ENCODE measurements at regions not wholly inside any gene's neighbourhood (a gene's known extent, or its start where the extent isn't known, plus 50 kb on each side); places are given as distances from the start of the nearest gene placed in this dataset.
"Not testable (repeated sequence)": the region's sequence is repeated elsewhere in the genome, so short reads cannot be mapped to it uniquely, and the experiment has no call there.

DNA sequence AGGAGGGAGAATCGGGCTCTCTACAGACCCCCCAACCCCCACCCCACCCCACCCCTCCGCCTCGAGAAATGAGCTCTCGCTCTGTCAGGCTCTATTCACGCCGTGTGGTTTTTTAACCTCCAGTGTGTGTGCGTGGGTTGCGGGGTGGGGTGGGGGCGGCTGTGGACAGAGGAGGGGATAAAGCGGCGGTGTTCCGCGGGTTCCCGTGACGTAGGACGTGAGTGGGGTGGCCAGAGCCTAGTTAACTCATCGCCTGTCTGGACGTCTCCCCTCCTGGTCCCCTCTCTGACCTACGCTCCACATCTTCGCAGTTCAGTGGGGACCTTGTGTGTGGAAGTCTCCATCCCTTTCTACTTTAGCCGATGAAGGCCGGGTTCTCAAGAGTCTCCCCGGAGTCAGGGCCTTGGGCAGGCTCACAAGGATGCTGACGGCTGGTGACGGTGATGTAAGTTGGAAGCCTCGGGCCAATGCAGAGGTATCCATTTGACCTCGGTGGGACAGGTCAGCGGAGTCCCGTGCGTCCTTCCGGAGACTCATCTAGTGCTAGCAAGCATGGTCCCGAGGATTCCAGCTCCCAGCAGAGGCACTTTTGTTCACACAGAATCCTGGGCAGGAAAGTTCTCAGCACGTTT is 1507.1 kb upstream of the DEFB115 start:
- Histone ChIP-seq H3K27ac (ENCODE audit: low read depth, low read length) (no peak overlapping the region), H3K27me3 (ENCODE audit: control insufficient read depth, insufficient read depth, low read length) (no peaks in the 10 kb centered on the region), H3K4me3 (ENCODE audit: low read depth, low read length) (no peak overlapping the region), H3K9me3 (ENCODE audit: control insufficient read depth, insufficient read depth, low read length) (peaks cover 41% of the 10 kb centered on the region)
- ChIA-PET POLR2A (no interaction called here), CTCF (no interaction called here)
- TF ChIP-seq, protein P1, sequence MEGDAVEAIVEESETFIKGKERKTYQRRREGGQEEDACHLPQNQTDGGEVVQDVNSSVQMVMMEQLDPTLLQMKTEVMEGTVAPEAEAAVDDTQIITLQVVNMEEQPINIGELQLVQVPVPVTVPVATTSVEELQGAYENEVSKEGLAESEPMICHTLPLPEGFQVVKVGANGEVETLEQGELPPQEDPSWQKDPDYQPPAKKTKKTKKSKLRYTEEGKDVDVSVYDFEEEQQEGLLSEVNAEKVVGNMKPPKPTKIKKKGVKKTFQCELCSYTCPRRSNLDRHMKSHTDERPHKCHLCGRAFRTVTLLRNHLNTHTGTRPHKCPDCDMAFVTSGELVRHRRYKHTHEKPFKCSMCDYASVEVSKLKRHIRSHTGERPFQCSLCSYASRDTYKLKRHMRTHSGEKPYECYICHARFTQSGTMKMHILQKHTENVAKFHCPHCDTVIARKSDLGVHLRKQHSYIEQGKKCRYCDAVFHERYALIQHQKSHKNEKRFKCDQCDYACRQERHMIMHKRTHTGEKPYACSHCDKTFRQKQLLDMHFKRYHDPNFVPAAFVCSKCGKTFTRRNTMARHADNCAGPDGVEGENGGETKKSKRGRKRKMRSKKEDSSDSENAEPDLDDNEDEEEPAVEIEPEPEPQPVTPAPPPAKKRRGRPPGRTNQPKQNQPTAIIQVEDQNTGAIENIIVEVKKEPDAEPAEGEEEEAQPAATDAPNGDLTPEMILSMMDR (IDR thresholded peaks at IDR 0.05; ENCODE audit: low read depth, low read length) = no peak
- DNase-seq (ENCODE audit: low read depth, low spot score) = no peak

DNA sequence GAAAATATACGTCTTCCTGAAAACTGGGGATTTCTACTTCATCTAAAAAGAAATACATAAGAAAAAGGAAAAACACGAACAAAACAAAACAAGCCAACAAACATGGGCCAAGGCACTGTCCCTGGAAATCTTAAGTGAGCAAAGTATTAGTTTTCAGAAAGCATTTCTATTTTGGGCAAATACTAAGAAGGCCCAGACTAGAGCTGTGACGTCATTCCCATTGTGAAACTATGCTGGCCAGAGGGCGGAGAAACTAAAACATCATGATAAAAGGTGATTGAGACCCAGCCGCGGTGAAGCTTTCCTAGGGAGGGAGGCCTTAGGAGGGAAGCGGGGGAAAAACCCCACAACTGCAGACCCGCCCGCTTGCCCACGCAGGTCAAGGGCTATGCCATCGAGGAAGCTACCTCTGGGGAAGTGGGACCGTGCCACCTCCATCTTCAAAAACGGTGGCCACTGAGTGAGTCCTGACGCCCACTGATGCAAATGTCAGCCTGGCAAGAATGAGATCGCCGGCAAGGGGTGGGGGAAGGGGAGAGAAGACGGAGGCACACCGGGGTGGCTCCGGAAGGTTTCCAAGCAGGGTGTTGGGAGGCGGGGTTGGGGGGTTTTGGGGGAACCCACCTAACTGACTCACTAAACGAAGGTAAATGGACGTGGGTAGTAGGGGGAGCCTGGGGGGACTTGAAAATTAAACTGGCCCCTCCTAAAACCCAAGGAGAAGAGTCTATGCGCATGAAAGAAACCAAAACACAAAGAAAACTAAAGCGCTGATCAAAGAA is 1504.6 kb upstream of the DEFB115 start:
- H3K27me3 ChIP-seq (ENCODE audit: control insufficient read depth, insufficient read depth, low read length); H3K4me3 ChIP-seq (ENCODE audit: low read depth, low read length); H3K27ac ChIP-seq (ENCODE audit: low read depth, low read length); CTCF ChIA-PET; DNase-seq (ENCODE audit: low read depth, low spot score); POLR2A ChIA-PET: not testable (repeated sequence)
- peaks cover 40% of the 10 kb centered on the region for H3K9me3 ChIP-seq (ENCODE audit: control insufficient read depth, insufficient read depth, low read length)

DNA sequence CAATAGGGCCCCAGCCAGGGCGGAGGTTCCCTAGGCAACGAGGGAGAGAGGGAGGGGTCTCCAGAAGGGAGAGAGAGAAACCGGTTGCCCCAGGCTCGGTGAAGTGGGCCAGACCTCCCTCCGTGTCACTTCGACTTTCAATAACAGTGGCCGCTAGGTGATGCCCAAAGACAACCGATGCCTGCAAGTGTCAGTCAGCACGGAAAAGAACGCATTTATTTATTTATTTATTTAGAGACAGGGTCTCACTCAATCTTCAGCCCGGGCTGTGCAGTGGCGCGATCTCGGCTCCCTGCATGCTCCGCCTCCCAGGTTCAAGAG is 1504.1 kb upstream of the DEFB115 start:
- CTCF ChIA-PET; POLR2A ChIA-PET; H3K27me3 ChIP-seq (ENCODE audit: control insufficient read depth, insufficient read depth, low read length); H3K27ac ChIP-seq (ENCODE audit: low read depth, low read length); DNase-seq (ENCODE audit: low read depth, low spot score); H3K4me3 ChIP-seq (ENCODE audit: low read depth, low read length): not testable (repeated sequence)
- H3K9me3 ChIP-seq (ENCODE audit: control insufficient read depth, insufficient read depth, low read length) = peaks cover 40% of the 10 kb centered on the region

DNA sequence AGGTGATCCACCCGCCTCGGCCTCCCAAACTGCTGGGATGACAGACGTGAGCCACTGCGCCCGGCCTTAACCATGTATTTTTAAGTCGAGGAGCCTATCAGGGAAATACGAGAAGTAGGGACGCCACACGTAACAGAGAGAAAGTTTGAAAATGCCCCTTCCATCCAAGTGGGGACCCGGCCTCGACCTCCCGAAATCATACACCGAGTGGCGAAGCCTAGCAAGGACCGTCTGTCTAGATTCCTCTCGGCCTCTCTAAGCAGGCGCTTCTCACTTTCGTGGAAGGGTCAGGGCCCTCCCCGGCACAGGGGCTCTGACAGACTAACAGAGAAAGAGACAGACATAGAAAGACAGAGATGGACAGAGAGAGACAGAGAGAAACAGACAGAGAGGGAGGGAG is 1503.6 kb upstream of the DEFB115 start:
- DNase-seq (ENCODE audit: low read depth, low spot score); H3K27ac ChIP-seq (ENCODE audit: low read depth, low read length); POLR2A ChIA-PET; CTCF ChIA-PET; H3K4me3 ChIP-seq (ENCODE audit: low read depth, low read length); H3K27me3 ChIP-seq (ENCODE audit: control insufficient read depth, insufficient read depth, low read length): not testable (repeated sequence)
- H3K9me3 ChIP-seq (ENCODE audit: control insufficient read depth, insufficient read depth, low read length) = peaks cover 40% of the 10 kb centered on the region

DNA sequence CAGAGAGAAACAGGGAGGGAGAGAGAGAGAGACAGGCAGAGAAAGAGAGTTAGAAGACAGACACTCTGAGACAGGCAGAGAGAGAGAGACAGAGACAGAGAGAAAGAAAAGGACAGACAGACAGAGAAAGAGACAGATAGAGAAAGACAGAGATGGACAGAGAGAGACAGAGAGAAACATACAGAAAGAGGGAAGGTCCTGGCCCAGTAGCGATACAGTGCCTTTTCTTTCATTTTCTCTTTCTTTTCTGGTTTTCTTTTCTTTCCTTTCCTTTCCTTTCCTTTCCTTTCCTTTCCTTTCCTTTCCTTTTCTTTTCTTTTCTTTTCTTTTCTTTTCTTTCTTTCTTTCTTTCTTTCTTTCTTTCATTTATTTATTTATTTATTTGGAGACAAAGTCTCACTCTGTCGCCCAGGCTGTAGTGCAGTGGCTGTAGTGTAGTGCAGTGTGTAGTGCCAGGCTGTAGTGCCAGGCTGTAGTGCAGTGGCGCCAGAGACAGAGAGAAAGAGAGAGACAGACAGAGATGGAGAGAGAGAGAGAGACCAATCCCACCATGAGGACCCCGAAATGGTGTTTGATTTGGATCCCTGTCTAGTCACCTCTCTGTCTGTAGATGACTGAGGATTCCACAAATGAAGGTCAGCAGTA is 1501.5 kb upstream of the DEFB115 start:
- H3K27ac ChIP-seq (ENCODE audit: low read depth, low read length); H3K27me3 ChIP-seq (ENCODE audit: control insufficient read depth, insufficient read depth, low read length); H3K4me3 ChIP-seq (ENCODE audit: low read depth, low read length); POLR2A ChIA-PET; DNase-seq (ENCODE audit: low read depth, low spot score); CTCF ChIA-PET: not testable (repeated sequence)
- H3K9me3 ChIP-seq (ENCODE audit: control insufficient read depth, insufficient read depth, low read length) = peaks cover 27% of the 10 kb centered on the region

DNA sequence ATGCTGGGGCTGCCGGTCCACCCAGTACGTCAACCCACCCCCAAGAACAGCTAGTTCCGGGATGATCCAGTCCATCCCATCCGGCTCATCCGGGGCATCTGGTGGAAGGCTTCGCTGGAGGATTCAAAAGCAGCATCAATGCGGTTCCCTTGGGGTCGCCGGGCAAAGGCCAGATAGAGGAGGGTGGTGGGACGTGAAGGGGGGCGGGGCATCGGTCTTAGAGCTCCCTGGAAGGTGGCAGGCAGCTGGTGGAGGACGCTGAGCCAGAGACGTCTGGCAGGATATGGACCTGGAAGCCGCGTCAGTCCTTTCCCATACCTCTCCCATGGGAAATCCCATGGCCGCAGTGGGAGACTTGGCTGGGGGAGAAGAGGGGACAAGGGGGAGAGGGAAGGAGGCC is 1500.8 kb upstream of the DEFB115 start:
- no peak overlapping the region for H3K4me3 ChIP-seq (ENCODE audit: low read depth, low read length)
- CTCF ChIA-PET = no interaction called here
- TF ChIP-seq, protein P1 (IDR thresholded peaks at IDR 0.05; ENCODE audit: low read depth, low read length) = no peak

DNA sequence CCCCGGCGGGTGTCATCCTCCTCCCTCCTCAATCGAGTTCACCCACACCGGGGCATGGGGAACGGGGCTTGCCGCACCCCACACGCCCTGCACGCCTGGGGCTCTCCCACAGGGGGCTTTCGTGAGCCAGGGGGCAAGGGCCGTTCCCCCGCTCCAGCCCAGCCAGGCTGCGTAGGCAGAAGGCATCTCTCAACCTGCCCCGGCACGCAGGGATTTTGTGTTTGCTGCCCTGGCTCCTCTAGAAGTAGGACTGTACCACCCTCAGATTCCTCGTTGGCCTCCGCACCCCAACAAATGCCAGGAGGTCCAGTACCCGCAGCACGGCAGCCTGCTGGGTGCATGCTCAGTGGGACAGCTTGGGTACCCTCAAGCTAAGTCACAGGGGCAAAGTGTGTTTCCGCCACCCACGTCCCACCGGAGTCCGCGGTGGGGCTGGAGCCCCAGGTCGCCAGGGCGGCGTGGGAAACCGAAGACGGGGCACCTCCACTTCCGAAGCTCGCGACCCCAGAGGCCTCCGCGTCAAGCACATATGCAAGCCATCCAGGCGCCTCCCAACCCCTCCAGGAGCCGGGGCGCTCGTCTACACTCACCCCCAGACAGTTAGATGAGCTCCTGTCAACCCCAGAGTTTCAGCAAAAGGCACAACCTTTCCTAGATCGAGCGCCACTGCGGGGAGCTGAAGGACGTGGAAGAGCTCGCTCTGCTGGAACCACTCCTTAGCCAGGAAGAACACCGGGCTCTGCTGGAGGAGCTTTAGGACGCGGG is 1495.7 kb upstream of the DEFB115 start:
- CTCF ChIA-PET; DNase-seq (ENCODE audit: low read depth, low spot score); H3K27ac ChIP-seq (ENCODE audit: low read depth, low read length); POLR2A ChIA-PET; H3K27me3 ChIP-seq (ENCODE audit: control insufficient read depth, insufficient read depth, low read length); H3K4me3 ChIP-seq (ENCODE audit: low read depth, low read length): not testable (repeated sequence)
- H3K9me3 ChIP-seq (ENCODE audit: control insufficient read depth, insufficient read depth, low read length) = peaks cover 42% of the 10 kb centered on the region

More for the DNA sequence above, 1500.8 kb upstream of the DEFB115 start:
- H3K27me3 ChIP-seq (ENCODE audit: control insufficient read depth, insufficient read depth, low read length) = no peaks in the 10 kb centered on the region
- POLR2A ChIA-PET = no interaction called here
- peaks cover 30% of the 10 kb centered on the region for H3K9me3 ChIP-seq (ENCODE audit: control insufficient read depth, insufficient read depth, low read length)
- no peak overlapping the region for H3K27ac ChIP-seq (ENCODE audit: low read depth, low read length)
- DNase-seq (ENCODE audit: low read depth, low spot score) = no peak

All from AG04450 (cell line).